NT2/D1 (cell line): ENCODE measurements at regions not wholly inside any gene's neighbourhood (a gene's known extent, or its start where the extent isn't known, plus 50 kb on each side); places are given as distances from the start of the nearest gene placed in this dataset.

Experiments used
- DNase-seq: peaks from one replicate; pipeline ENCODE4 v3.0.0-alpha.2; 2011; ENCODE audit warnings: low read depth, low spot score
- H3K27me3 ChIP-seq: 2 replicates; pipeline ENCODE4 v1.6.0; 2011; ENCODE audit warnings: mild to moderate bottlenecking; ENCODE audit not compliant: insufficient read length, insufficient read depth
- H3K36me3 ChIP-seq: 2 replicates; pipeline ENCODE4 v1.6.1; 2011; ENCODE audit warnings: mild to moderate bottlenecking, low read length, mixed read lengths; ENCODE audit not compliant: insufficient read depth, insufficient read length
- H3K4me1 ChIP-seq: 2 replicates; pipeline ENCODE4 v1.5.1; 2011; ENCODE audit not compliant: insufficient read depth, insufficient read length
- H3K4me3 ChIP-seq: 2 replicates; pipeline ENCODE4 v1.5.1; 2011; ENCODE audit warnings: low read depth; ENCODE audit not compliant: insufficient read length
- H3K9ac ChIP-seq: 2 replicates; pipeline ENCODE4 v1.6.0; 2011; ENCODE audit warnings: low read depth; ENCODE audit not compliant: insufficient read length
- H3K9me3 ChIP-seq: 2 replicates; pipeline ENCODE4 v1.5.1; 2011; ENCODE audit warnings: mild to moderate bottlenecking, low read length; ENCODE audit not compliant: insufficient read depth
- SUZ12 ChIP-seq: IDR thresholded peaks from 2 replicates; pipeline ENCODE4 v1.6.1; 2011; ENCODE audit not compliant: insufficient read length, insufficient read depth; ENCODE audit errors: extremely low read depth
- YY1 ChIP-seq: IDR thresholded peaks from 2 replicates; pipeline ENCODE4 v1.6.1; 2011; ENCODE audit not compliant: insufficient read length, insufficient read depth
- ZNF274 ChIP-seq: IDR thresholded peaks from 2 replicates; pipeline ENCODE4 v1.6.1; 2011; ENCODE audit warnings: mild to moderate bottlenecking, low read depth, low read length

DNA sequence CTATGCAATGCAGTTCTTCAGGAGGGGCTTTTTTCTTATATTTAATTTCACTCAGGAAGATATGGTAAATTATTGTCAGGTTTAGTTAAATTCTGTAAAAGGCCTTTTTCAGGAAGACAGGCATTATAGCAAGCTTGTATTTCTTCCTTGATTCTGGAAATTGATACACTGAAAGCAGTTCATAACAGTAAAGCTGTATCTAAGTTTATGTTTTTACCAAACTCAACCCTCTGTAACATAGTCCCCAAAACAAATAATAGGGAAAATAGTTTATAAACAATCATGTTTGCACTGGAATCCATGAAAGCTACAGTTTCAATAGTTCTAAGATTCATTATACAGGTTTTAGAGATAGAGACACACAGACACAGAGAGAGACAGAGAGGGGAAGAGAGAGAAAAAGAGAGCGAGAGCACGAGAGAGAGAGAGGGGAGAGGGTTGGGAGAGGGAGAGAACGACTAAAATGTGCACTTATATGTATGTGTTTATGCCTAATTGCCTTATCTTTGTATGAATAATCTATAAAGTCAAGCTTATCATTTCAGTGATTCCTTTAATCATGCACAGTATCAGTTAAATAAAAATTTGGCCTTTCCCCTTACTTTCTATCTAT lies 454.4 kb downstream of the RFPL4B start:
- H3K9me3 ChIP-seq = no peaks in the 10 kb centered on the region
- TF ChIP-seq YY1 (no peak), ZNF274 (no peak), SUZ12 (no peak)
- H3K4me1 ChIP-seq = no peaks in the 10 kb centered on the region
- no peak overlapping the region for H3K4me3 ChIP-seq
- no peak for DNase-seq
- H3K9ac ChIP-seq = no peak overlapping the region
- no peaks in the 10 kb centered on the region for H3K27me3 ChIP-seq
- H3K36me3 ChIP-seq = no peaks in the 10 kb centered on the region

DNA sequence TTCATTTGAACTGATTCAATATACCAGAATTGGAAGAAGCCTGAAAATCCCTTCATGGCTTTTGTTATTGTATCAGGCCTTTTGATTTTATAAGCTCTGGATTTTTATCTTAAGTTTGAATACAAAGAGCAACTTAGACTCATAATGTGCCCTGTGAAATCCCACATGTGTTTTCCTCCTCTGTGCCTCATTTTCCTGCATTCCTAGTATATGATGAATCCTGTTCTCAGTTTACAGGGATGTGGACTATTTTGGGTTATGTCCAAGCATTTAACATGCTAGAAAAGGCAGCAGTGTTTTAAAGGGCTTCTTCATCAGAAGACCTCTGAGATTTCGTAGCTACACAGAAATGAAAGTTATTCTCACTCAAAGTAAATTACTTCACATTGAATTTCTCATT lies 455.0 kb downstream of the RFPL4B start:
- TF ChIP-seq ZNF274 (no peak), SUZ12 (no peak), YY1 (no peak)
- no peak for DNase-seq
- Histone ChIP-seq H3K36me3 (no peaks in the 10 kb centered on the region), H3K4me3 (no peak overlapping the region), H3K9ac (no peak overlapping the region), H3K4me1 (no peaks in the 10 kb centered on the region), H3K9me3 (no peaks in the 10 kb centered on the region), H3K27me3 (no peaks in the 10 kb centered on the region)

DNA sequence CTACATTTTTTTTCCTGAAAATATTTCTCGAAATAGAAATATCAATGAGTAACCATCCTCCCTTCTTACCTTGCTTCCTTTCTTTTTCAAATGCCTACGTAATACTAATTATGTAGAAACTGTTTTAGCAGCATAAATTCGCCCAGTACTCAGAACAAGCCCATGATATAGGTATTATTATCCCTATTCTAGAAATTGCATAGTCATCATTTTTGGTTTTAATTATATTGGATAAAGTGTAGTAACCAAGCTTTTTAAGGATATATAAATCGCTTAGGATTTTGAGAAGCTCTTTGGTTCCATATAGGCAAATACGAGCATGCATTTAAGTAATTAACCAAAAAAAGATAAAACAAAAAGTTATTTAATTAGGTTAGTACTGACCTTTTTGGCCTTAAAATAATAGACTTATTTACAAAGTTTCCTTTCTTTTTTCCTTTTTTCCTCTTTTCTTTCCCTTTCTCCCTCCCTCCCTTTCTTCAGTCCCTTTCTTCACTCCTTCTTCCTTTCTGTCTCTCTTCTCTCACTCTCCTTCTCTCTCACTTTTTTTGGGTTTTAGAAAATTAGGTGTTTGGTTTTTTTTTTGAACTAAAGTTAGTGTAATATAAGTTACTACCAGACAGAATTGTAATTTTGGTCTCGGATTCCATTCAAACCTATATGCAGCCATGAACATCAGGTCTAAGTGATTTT lies 457.7 kb downstream of the RFPL4B start:
- no peaks in the 10 kb centered on the region for H3K27me3 ChIP-seq
- H3K4me1 ChIP-seq = no peaks in the 10 kb centered on the region
- no peak for TF ChIP-seq SUZ12
- no peak for TF ChIP-seq ZNF274
- TF ChIP-seq YY1 = no peak
- no peak overlapping the region for H3K9ac ChIP-seq
- H3K36me3 ChIP-seq = no peaks in the 10 kb centered on the region
- no peaks in the 10 kb centered on the region for H3K9me3 ChIP-seq
- H3K4me3 ChIP-seq = no peak overlapping the region
- no peak for DNase-seq

DNA sequence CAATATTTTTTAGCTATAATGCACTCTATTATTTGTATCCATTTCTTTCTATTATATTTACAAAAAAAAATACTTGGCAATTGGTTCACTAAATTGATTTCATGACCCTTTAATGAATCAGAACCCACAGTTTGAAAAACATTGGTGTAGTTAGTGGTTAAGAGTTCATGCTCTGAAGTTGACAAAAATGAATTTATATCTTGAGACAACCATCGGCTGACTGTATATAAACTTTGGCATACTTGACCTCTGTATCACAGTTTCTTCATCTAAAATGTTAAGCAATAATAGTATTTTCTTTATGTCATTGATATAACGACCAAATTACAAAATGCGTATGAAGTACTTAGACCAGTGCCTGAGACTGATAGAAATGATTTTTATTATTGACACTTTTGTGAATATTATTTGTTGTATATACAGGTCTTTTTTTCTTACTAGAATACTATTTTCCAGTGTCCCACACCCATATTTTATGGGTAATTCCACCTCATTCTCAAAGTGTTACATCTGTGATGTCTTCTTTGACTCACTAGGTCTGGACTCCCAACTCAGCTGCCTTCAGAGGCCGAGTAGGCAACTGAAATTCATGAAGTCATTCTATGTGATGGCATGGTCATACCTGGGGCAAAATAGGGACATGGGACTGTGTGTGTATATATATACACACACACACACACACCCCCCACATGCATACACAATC lies 459.2 kb downstream of the RFPL4B start:
- TF ChIP-seq SUZ12 (no peak), ZNF274 (no peak), YY1 (no peak)
- DNase-seq = no peak
- H3K9me3 ChIP-seq = no peaks in the 10 kb centered on the region

DNA sequence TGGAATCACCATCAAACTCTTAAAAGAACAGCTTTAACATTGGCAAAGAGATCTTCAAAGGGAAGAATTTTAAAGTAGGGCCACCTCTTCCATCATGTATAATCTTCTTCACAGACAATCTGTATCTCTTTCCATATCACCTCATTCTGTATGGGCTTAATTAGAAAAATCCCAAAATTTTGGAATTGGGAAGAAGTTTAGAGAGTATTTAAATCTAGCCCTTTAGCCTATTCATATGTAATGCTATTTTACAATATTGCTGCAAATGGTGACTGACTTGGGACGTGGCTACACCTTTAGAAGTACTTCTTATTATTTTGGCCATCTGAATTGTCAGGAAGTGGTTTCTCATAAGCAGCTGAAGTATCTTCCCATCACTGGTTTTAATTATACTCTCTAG lies 474.3 kb downstream of the RFPL4B start:
- H3K4me1 ChIP-seq = no peaks in the 10 kb centered on the region
- no peak overlapping the region for H3K9ac ChIP-seq
- no peak for DNase-seq
- H3K4me3 ChIP-seq = no peak overlapping the region
- H3K36me3 ChIP-seq = no peaks in the 10 kb centered on the region
- no peak for TF ChIP-seq ZNF274
- TF ChIP-seq SUZ12 = no peak
- TF ChIP-seq YY1 = no peak
- no peaks in the 10 kb centered on the region for H3K27me3 ChIP-seq
- H3K9me3 ChIP-seq = no peaks in the 10 kb centered on the region

More for the DNA sequence above, 459.2 kb downstream of the RFPL4B start:
- no peak overlapping the region for H3K9ac ChIP-seq
- no peaks in the 10 kb centered on the region for H3K4me1 ChIP-seq
- no peaks in the 10 kb centered on the region for H3K36me3 ChIP-seq
- no peaks in the 10 kb centered on the region for H3K27me3 ChIP-seq
- no peak overlapping the region for H3K4me3 ChIP-seq

DNA sequence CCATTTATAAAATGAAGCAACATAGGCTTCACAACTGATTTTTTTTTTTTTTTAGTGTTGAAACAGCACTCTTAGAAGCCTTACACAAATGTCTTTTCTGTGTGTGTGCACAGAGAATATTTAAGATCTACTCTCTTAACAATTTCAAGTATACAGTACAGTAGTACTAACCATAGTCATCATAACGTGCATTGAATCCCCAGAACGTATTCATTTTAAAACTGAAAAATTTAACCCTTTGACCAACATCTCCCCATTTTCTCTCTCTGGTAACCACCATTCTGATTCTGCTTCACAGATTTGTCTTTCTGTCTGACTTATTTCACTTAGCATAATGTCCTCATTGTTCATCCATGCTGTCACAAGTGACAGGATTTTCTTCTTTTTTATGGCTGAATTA lies 475.6 kb downstream of the RFPL4B start:
- Histone ChIP-seq H3K9ac (no peak overlapping the region), H3K36me3 (no peaks in the 10 kb centered on the region), H3K4me3 (no peak overlapping the region), H3K4me1 (no peaks in the 10 kb centered on the region), H3K27me3 (no peaks in the 10 kb centered on the region), H3K9me3 (no peaks in the 10 kb centered on the region)
- DNase-seq = no peak
- TF ChIP-seq YY1 = no peak

DNA sequence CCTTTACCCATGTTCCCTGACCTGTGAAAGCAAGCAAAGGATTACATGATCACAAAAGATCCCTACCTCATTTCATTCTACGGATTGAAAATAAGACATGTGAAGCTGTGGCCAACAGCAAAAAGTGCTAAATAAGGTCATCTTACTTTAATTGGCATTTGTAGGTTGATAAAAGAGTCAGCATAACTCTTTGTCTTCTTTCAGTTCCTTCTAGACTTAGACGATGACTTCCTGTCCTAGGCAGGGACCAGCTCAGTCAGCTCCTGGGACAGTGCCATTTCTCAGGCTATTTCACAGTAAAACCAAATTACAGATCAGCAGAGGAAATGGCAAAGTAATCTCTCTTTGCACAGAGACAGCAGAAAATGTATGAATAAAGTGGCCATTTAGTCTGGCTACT lies 480.7 kb downstream of the RFPL4B start:
- Histone ChIP-seq H3K9ac (no peak overlapping the region), H3K4me3 (no peak overlapping the region), H3K9me3 (no peaks in the 10 kb centered on the region), H3K36me3 (no peaks in the 10 kb centered on the region), H3K27me3 (no peaks in the 10 kb centered on the region), H3K4me1 (no peaks in the 10 kb centered on the region)
- TF ChIP-seq SUZ12 (no peak), ZNF274 (no peak), YY1 (no peak)
- DNase-seq = no peak
